ENCODE measurements at regions not wholly inside any gene's neighbourhood (a gene's known extent, or its start where the extent isn't known, plus 50 kb on each side); places are given as distances from the start of the nearest gene placed in this dataset.

DNA sequence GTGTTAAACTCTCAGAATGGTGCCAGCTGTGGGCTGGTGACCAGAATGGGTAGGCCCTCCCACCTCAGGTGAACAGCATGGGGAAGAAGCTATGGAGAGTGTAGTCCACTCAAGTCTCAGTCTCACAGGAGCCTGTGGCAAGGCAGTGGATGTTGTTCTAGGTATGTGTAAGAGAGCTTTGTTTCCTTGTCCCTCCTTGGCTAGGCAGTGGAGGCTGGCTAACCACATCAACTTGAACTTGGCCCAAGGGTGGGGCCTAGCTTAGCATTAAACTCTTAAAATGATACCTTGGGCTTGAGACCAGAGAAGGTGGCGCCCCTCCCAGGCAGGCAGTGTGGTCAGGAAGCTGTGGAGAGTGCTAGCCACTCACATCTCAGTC lies 53.2 kb upstream of the SLC4A10 start:
- no peak for DNase-seq (ENCODE audit: low spot score)

All from COLO829 (cell line).